ENCODE measurements at regions not wholly inside any gene's neighbourhood (a gene's known extent, or its start where the extent isn't known, plus 50 kb on each side); places are given as distances from the start of the nearest gene placed in this dataset.

DNA sequence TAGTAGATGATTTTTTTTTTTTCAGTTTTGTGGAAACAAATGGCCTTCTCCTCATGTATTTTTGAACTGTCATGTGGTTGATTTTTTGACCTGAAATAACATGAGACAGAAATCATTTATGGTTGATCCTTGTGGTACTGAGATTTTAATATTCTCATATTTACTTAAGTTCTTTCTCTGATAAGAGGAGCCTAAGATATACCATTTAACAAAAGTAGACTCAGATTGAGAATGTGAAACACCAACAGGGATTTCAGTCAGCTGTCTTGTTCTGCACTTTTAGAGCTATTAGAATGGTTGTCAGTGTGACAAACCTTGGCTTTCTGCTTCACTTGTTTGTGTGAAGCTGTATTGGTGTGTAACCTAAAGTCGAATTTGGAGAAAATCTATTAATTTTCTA is 575.7 kb downstream of the SPOCK3 start:
- TF ChIP-seq, protein P1, sequence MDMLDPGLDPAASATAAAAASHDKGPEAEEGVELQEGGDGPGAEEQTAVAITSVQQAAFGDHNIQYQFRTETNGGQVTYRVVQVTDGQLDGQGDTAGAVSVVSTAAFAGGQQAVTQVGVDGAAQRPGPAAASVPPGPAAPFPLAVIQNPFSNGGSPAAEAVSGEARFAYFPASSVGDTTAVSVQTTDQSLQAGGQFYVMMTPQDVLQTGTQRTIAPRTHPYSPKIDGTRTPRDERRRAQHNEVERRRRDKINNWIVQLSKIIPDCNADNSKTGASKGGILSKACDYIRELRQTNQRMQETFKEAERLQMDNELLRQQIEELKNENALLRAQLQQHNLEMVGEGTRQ (IDR thresholded peaks at IDR 0.05), result no peak
- TF ChIP-seq, protein P2, sequence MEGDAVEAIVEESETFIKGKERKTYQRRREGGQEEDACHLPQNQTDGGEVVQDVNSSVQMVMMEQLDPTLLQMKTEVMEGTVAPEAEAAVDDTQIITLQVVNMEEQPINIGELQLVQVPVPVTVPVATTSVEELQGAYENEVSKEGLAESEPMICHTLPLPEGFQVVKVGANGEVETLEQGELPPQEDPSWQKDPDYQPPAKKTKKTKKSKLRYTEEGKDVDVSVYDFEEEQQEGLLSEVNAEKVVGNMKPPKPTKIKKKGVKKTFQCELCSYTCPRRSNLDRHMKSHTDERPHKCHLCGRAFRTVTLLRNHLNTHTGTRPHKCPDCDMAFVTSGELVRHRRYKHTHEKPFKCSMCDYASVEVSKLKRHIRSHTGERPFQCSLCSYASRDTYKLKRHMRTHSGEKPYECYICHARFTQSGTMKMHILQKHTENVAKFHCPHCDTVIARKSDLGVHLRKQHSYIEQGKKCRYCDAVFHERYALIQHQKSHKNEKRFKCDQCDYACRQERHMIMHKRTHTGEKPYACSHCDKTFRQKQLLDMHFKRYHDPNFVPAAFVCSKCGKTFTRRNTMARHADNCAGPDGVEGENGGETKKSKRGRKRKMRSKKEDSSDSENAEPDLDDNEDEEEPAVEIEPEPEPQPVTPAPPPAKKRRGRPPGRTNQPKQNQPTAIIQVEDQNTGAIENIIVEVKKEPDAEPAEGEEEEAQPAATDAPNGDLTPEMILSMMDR (IDR thresholded peaks at IDR 0.05), result no peak
- TF ChIP-seq MAFK (IDR thresholded peaks at IDR 0.05; ENCODE audit: partially characterized antibody), result no peak
- TF ChIP-seq POLR2A (IDR thresholded peaks at IDR 0.05; ENCODE audit: low read length), result no peak
- TF ChIP-seq GATA3 (IDR thresholded peaks at IDR 0.05; ENCODE audit: borderline replicate concordance), result no peak
- TF ChIP-seq MYC (IDR thresholded peaks at IDR 0.05; ENCODE audit: borderline replicate concordance, low read length), result no peak
- TF ChIP-seq, protein P3, sequence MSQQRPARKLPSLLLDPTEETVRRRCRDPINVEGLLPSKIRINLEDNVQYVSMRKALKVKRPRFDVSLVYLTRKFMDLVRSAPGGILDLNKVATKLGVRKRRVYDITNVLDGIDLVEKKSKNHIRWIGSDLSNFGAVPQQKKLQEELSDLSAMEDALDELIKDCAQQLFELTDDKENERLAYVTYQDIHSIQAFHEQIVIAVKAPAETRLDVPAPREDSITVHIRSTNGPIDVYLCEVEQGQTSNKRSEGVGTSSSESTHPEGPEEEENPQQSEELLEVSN (IDR thresholded peaks at IDR 0.05; ENCODE audit: borderline replicate concordance, low read depth), result no peak
- no peak for TF ChIP-seq CHD4 (IDR thresholded peaks at IDR 0.05; ENCODE audit: borderline replicate concordance)
- TF ChIP-seq, protein P4, sequence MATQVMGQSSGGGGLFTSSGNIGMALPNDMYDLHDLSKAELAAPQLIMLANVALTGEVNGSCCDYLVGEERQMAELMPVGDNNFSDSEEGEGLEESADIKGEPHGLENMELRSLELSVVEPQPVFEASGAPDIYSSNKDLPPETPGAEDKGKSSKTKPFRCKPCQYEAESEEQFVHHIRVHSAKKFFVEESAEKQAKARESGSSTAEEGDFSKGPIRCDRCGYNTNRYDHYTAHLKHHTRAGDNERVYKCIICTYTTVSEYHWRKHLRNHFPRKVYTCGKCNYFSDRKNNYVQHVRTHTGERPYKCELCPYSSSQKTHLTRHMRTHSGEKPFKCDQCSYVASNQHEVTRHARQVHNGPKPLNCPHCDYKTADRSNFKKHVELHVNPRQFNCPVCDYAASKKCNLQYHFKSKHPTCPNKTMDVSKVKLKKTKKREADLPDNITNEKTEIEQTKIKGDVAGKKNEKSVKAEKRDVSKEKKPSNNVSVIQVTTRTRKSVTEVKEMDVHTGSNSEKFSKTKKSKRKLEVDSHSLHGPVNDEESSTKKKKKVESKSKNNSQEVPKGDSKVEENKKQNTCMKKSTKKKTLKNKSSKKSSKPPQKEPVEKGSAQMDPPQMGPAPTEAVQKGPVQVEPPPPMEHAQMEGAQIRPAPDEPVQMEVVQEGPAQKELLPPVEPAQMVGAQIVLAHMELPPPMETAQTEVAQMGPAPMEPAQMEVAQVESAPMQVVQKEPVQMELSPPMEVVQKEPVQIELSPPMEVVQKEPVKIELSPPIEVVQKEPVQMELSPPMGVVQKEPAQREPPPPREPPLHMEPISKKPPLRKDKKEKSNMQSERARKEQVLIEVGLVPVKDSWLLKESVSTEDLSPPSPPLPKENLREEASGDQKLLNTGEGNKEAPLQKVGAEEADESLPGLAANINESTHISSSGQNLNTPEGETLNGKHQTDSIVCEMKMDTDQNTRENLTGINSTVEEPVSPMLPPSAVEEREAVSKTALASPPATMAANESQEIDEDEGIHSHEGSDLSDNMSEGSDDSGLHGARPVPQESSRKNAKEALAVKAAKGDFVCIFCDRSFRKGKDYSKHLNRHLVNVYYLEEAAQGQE (IDR thresholded peaks at IDR 0.05), result no peak
- TF ChIP-seq JUN (IDR thresholded peaks at IDR 0.05), result no peak
